Pancreas (tissue), 10 donors: ENCODE measurements at regions not wholly inside any gene's neighbourhood (a gene's known extent, or its start where the extent isn't known, plus 50 kb on each side); places are given as distances from the start of the nearest gene placed in this dataset.
A peak's percentile ranks its signal among the peaks of the same experiment; 100 is the strongest.

Experiments used
- ATAC-seq, 4 donors: fragments of 200-7000 bp; cut with Tn5 transposase; one replicate each; pipeline versions ENCODE4 v1.8.0 to v1.9.1; 2020; ENCODE audit warnings: mild to moderate bottlenecking in 4 of 4, moderate library complexity in 4 of 4
- DNase-seq, 6 donors: peaks; one replicate each; pipeline ENCODE4 v3.0.0-alpha.2; 2020
- FAIRE-seq: peaks from 2 replicates; lab custom pipeline; 2012; peaks lifted over from hg19 to GRCh38; lab: Jason Lieb, UNC
- H3K27ac ChIP-seq, 4 donors: fragments of 200-600 bp; sonication (generic); 1 replicate in 3 of 4; 2 replicates in 1 of 4; pipeline versions ENCODE4 v1.5.0 to v1.8.0; 2020
- H3K27me3 ChIP-seq, 4 donors: fragments of 200-600 bp; one replicate each; pipeline ENCODE4 v1.8.0; 2021
- H3K36me3 ChIP-seq, 3 donors: fragments of 200-600 bp; sonication (generic) in 1 of 3; one replicate each; pipeline versions ENCODE4 v1.5.0 to v1.8.0; 2020 to 2021
- H3K4me1 ChIP-seq, 3 donors: fragments of 200-600 bp; one replicate each; pipeline ENCODE4 v1.8.0; 2021
- H3K4me3 ChIP-seq, 4 donors: fragments of 200-600 bp; sonication (generic) in 2 of 4; one replicate each; pipeline versions ENCODE4 v1.5.0 to v1.8.0; 2020 to 2021
- H3K9me3 ChIP-seq, 4 donors: fragments of 200-600 bp; one replicate each; pipeline ENCODE4 v1.8.0; 2021
- WGBS, 2 donors: extraction: QIAGEN DNeasy Blood & Tissue Kit; methylation state at CpG; one replicate each; pipeline ENCODE4 v1.1.7; 2013; 5-methylcytosine and 5-hydroxymethylcytosine counted together
- intact Hi-C, 3 donors: fragments of 100-400 bp; cut with DNase I; formaldehyde crosslinking; loops; one replicate each; pipeline versions ENCODE4 v1.11.1 to v1.14.2; 2022
- TF ChIP-seq, protein P1 (sequence below), 4 donors: fragments of 200-600 bp; sonication (generic) in 3 of 4; IDR thresholded peaks; one replicate each; pipeline versions ENCODE4 v1.5.0 to v1.8.0; 2021; ENCODE audit warnings: antibody characterized with exemption in 4 of 4
- donor health status: healthy with polysubstance abuse.
- donor health status: DM: no; HTN: no; CAD: no; lungs with moderate emphysema.
- donor health status: DM: no; HTN: no; CAD: no.
- donor health status: control.
- donor health status: control.
- donor health status: Bipolar disorder and iron deficiency.
- donor health status: DM: yes; HTN: yes; CAD: no.
- donor health status: DM: no; HTN: no; CAD: no.
- donor health status: DM: no; HTN: no; CAD: no.
- donor health status: DM: yes; HTN: yes; CAD: no.

DNA sequence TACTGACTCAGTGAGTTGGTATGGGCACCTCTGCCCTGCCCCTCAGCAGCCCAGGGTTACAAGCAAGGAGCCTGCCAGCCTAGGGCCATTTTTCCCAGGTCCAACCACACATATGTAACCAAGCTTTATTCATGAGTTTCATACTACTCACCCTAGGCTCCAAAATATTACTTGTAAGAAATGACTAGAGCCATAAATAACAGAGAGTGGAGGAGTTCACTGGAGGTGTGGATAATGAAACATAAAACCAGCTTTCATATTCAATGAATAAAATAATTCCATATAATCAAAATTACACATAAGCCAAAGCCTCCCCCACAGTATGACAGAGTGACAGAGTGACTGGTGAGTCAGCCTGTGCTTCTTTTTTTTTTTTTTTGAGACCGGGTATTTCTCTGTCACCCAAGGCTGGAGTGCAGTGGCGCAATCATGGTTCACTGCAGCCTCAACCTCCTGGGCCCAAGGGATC lies 229.8 kb upstream of the SASH1 start:
- Histone ChIP-seq H3K9me3 (no peaks in the 10 kb centered on the region), H3K27me3 (no peaks in the 10 kb centered on the region), H3K4me1 (no peaks in the 10 kb centered on the region), H3K27ac (no peak overlapping the region), H3K4me3 (no peak overlapping the region), H3K36me3 (no peaks in the 10 kb centered on the region)
- no peak for ATAC-seq
- 86 to 92% methylated on average over 2 of the region's 2 CpGs for WGBS, 2 donors
- FAIRE-seq = no peak
- TF ChIP-seq, protein P1, sequence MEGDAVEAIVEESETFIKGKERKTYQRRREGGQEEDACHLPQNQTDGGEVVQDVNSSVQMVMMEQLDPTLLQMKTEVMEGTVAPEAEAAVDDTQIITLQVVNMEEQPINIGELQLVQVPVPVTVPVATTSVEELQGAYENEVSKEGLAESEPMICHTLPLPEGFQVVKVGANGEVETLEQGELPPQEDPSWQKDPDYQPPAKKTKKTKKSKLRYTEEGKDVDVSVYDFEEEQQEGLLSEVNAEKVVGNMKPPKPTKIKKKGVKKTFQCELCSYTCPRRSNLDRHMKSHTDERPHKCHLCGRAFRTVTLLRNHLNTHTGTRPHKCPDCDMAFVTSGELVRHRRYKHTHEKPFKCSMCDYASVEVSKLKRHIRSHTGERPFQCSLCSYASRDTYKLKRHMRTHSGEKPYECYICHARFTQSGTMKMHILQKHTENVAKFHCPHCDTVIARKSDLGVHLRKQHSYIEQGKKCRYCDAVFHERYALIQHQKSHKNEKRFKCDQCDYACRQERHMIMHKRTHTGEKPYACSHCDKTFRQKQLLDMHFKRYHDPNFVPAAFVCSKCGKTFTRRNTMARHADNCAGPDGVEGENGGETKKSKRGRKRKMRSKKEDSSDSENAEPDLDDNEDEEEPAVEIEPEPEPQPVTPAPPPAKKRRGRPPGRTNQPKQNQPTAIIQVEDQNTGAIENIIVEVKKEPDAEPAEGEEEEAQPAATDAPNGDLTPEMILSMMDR (IDR thresholded peaks at IDR 0.05) = no peak
- intact Hi-C loops = no loop called here
- no peak for DNase-seq

DNA sequence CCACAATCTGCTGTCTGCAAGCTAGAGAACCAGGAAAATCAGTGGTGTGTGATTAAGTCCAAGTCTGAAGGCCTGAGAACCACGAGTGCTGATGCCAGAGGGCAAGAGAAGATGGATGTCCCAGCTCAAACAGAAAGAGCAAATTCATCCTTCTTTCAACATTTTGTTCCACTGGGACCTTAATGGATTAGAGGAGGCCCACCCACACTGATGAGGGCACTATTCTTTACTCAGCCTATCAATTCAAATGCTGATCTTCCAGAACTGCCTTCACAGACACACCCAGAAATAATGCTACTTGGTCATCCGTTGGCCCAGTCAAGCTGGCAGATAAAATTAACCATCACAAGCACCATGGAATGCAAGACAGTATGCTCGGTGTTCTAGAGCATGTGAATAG lies 226.6 kb upstream of the SASH1 start:
- no peaks in the 10 kb centered on the region for H3K36me3 ChIP-seq
- H3K4me3 ChIP-seq = no peak overlapping the region
- intact Hi-C loops = no loop called here
- no peaks in the 10 kb centered on the region for H3K9me3 ChIP-seq
- TF ChIP-seq, protein P1 (IDR thresholded peaks at IDR 0.05) = no peak
- FAIRE-seq = no peak
- no peak for ATAC-seq
- DNase-seq = no peak
- no peaks in the 10 kb centered on the region for H3K27me3 ChIP-seq
- 72 to 87% methylated on average over 3 of the region's 3 CpGs for WGBS, 2 donors
- no peaks in the 10 kb centered on the region for H3K4me1 ChIP-seq
- no peak overlapping the region for H3K27ac ChIP-seq

DNA sequence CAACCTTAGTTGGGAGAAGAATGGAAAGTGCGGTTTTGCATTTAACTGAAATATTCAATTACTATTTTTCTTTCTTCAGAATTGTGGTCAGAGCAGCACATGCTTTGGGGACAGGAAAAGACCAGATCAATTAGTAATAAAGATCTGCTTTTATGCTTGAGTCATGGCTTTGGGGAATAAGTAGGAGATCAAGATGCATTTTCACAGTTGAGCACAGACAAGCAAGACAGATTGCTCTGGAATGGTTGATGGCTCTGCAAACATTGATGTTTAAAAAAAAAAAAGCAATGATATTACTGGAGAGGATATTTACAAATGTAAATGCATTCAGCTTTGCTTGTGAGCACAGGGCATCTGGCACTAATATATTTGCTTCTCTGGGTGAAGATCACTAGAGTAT lies 224.4 kb upstream of the SASH1 start:
- TF ChIP-seq, protein P1 (IDR thresholded peaks at IDR 0.05) = no peak
- H3K36me3 ChIP-seq = no peaks in the 10 kb centered on the region
- WGBS, 2 donors = 88 to 95% methylated on average over 1 of the region's 1 CpG

DNA sequence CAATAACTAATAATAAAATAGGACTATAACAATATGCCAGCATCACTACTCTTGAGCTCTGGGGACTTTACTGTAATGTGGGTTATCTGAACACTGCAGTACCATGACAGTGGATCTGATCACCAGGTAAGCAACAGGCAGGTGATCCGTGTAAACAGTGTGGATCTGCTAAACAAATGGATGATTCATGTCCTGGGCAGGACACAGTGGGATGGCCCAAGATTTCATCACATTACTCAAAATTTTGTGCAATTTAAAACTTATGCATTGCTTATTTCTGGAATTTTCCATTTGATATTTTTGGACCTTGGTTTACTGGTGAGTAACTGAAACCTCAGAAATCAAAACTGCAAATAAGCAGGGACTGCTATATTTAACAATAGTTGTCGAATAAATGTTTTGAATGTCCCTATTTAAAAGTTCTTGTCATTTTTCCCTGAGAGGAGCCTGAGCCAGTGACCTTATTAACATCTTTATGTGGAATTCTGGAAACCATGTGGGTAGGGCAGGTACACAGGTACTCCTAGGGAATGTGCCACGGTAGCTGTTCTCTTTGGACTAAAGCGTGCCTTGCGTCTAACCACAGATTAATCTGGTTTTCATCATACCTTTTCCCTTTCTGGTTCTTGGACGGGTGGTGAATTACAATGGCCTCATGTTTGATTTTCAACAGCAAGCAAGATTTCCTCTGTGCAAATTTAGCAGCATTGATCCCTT lies 214.5 kb upstream of the SASH1 start:
- ATAC-seq (no peak), FAIRE-seq (no peak)
- WGBS, 2 donors = 76 to 84% methylated on average over 6 of the region's 6 CpGs

More for the DNA sequence above, 224.4 kb upstream of the SASH1 start:
- FAIRE-seq (no peak), ATAC-seq (peak in 2 of 4 donors; percentile 29 to 56), DNase-seq (no peak)
- Histone ChIP-seq H3K27me3 (no peaks in the 10 kb centered on the region), H3K4me3 (no peak overlapping the region), H3K9me3 (no peaks in the 10 kb centered on the region), H3K4me1 (no peaks in the 10 kb centered on the region), H3K27ac (no peak overlapping the region)
- intact Hi-C loops = no loop called here

DNA sequence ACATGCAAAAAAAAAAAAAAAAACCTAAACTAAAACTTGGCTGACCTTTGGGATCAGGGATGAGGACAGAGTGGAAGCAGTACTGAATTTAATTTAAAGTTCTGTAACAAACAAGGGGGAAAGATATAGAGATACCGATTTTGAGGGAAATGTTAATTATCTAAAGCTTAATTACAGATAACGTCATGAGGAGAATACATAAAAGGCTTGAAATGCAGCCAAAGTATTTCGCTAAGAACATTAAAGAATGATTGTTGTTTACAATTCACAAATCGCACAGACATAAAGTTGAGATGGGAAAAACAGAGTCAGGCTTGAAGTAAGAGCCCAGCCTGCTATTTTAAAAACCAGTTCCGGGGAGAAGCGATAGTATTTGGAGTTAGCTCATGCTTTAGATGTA lies 208.0 kb upstream of the SASH1 start:
- Histone ChIP-seq H3K27ac (no peak overlapping the region), H3K9me3 (no peaks in the 10 kb centered on the region), H3K27me3 (no peaks in the 10 kb centered on the region), H3K36me3 (no peaks in the 10 kb centered on the region), H3K4me1 (no peaks in the 10 kb centered on the region), H3K4me3 (no peak overlapping the region)
- TF ChIP-seq, protein P1 (IDR thresholded peaks at IDR 0.05) = no peak
- no peak for DNase-seq
- WGBS, 2 donors = 40% methylated on average over 6 of the region's 6 CpGs
- no peak for FAIRE-seq
- ATAC-seq = no peak
- intact Hi-C loops = no loop called here

More for the DNA sequence above, 214.5 kb upstream of the SASH1 start:
- TF ChIP-seq, protein P1 (IDR thresholded peaks at IDR 0.05) = no peak
- Histone ChIP-seq H3K36me3 (no peaks in the 10 kb centered on the region), H3K27ac (no peak overlapping the region), H3K4me3 (no peak overlapping the region), H3K4me1 (no peaks in the 10 kb centered on the region), H3K27me3 (no peaks in the 10 kb centered on the region), H3K9me3 (no peaks in the 10 kb centered on the region)
- no peak for DNase-seq
- intact Hi-C loops = no loop called here
